A673 (cell line): ENCODE measurements at regions not wholly inside any gene's neighbourhood (a gene's known extent, or its start where the extent isn't known, plus 50 kb on each side); places are given as distances from the start of the nearest gene placed in this dataset.

Experiments
- BruUV-seq: library from RNA; stranded (reverse); fragments of 400-500 nt; replicated peaks from 2 replicates; lab custom pipeline; 2021; lab: Mats Ljungman, UMichigan
- CTCF ChIA-PET: fragments of 300-600 bp; sonication (Branson Sonifier 250); formaldehyde crosslinking; loops from one replicate; lab custom pipeline; 2022; ENCODE audit warnings: antibody characterized with exemption; lab: Charles Lee
- POLR2A ChIA-PET: fragments of 300-600 bp; sonication (Branson Sonifier 250); formaldehyde crosslinking; loops from one replicate; lab custom pipeline; 2022; ENCODE audit warnings: antibody characterized with exemption; ENCODE audit not compliant: low non-redundant PET; lab: Charles Lee
- DNase-seq: peaks from one replicate; pipeline ENCODE4 v3.0.0-alpha.2; 2015; ENCODE audit warnings: low spot score
- H3K27ac ChIP-seq: fragments of 200-600 bp; sonication (generic); 2 replicates; pipeline ENCODE4 v1.5.1; 2016; ENCODE audit warnings: mixed run types, low read depth, mild to moderate bottlenecking, mixed read lengths, antibody characterized with exemption, low read length; ENCODE audit not compliant: poor library complexity, severe bottlenecking
- H3K27me3 ChIP-seq: fragments of 200-600 bp; sonication (generic); replicated peaks from 2 replicates; pipeline ENCODE4 v1.6.1; 2017; ENCODE audit warnings: mixed run types, low read depth, mild to moderate bottlenecking, mixed read lengths, antibody characterized with exemption, low read length; ENCODE audit not compliant: insufficient read depth, poor library complexity
- H3K36me3 ChIP-seq: fragments of 200-600 bp; sonication (generic); 2 replicates; pipeline ENCODE4 v1.6.1; 2016; ENCODE audit warnings: mixed run types, mild to moderate bottlenecking, mixed read lengths, antibody characterized with exemption, low read length; ENCODE audit not compliant: insufficient read depth, poor library complexity, severe bottlenecking
- H3K4me1 ChIP-seq: fragments of 200-600 bp; sonication (generic); 2 replicates; pipeline ENCODE4 v1.6.1; 2017; ENCODE audit warnings: mixed run types, mild to moderate bottlenecking, mixed read lengths, antibody characterized with exemption, low read length; ENCODE audit not compliant: insufficient read depth, poor library complexity, severe bottlenecking
- H3K4me3 ChIP-seq: fragments of 200-600 bp; sonication (generic); 2 replicates; pipeline ENCODE4 v1.5.1; 2016; ENCODE audit warnings: low read depth, mixed run types, mild to moderate bottlenecking, mixed read lengths, low read length; ENCODE audit not compliant: poor library complexity, severe bottlenecking
- H3K9me3 ChIP-seq: fragments of 200-600 bp; sonication (generic); 2 replicates; pipeline ENCODE4 v1.6.1; 2016; ENCODE audit warnings: mixed run types, low read depth, mild to moderate bottlenecking, mixed read lengths, antibody characterized with exemption, low read length; ENCODE audit not compliant: poor library complexity, severe bottlenecking
- CTCF ChIP-seq: fragments of 300-800, 200-600 bp; sonication (generic); conservative IDR thresholded peaks from 2 replicates; pipeline ENCODE4 v1.5.1; 2017; ENCODE audit warnings: low read depth, mild to moderate bottlenecking, antibody characterized with exemption, low read length, moderate library complexity, mixed read lengths
- EZH2 ChIP-seq: fragments of 200-600 bp; sonication (generic); IDR thresholded peaks from 2 replicates; pipeline ENCODE4 v1.6.1; 2017; ENCODE audit warnings: borderline replicate concordance, low read depth, mild to moderate bottlenecking, mixed read lengths, antibody characterized with exemption, low read length; ENCODE audit not compliant: poor library complexity, severe bottlenecking
- intact Hi-C: fragments of 100-400 bp; cut with micrococcal nuclease; formaldehyde crosslinking; loops from one replicate; pipeline ENCODE4 v1.10.0; 2022; ENCODE audit not compliant: unreplicated experiment

- H3K4me1 ChIP-seq = peaks cover 14% of the 10 kb centered on the region
- DNase-seq = peak; percentile 93
- H3K36me3 ChIP-seq = no peaks in the 10 kb centered on the region
- TF ChIP-seq CTCF (no peak), EZH2 (no peak)
- H3K27ac ChIP-seq = peak overlapping the region; percentile 78
- POLR2A ChIA-PET = interaction anchor here (0.6 to 0.7 kb wide), 3 partner anchors 31 to 240 kb away, joined by 3 to 7 read pairs (median 3); no protein-coding TSS in a partner anchor
- CTCF ChIA-PET = no interaction called here
- no peaks in the 10 kb centered on the region for H3K9me3 ChIP-seq
- H3K27me3 ChIP-seq = no peaks in the 10 kb centered on the region
- H3K4me3 ChIP-seq = no peak overlapping the region
- no TSS peak for BruUV-seq
- intact Hi-C loops = no loop called here
Measured at GRCh38 chrX:44470816-44471215, 71.8 kb downstream of the FUNDC1 start.

DNA sequence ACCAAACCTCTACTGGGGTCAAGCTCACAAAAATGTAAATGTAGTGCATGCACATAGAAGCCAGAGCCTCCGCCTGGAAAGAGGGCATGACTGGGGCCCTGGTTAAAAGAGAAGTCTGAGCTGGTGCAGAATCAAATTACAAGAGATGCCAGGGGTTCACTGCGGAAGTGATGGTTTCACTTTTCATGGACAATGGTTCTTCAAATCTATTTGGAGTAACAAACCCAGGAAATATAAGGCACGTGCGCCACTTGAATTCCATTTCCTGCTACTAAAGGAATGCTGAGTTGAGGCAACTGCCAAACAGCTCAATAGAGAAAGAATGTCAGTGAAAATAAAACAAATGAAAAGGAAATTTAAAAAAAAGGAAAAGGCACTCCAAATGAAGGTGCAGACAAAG is 79.8 kb downstream of the FUNDC1 start:
- POLR2A ChIA-PET = no interaction called here
- peaks cover 17% of the 10 kb centered on the region for H3K4me1 ChIP-seq
- no peaks in the 10 kb centered on the region for H3K36me3 ChIP-seq
- peak overlapping the region; percentile 62 for H3K27ac ChIP-seq
- BruUV-seq = no TSS peak
- TF ChIP-seq CTCF = no peak
- no peak for TF ChIP-seq EZH2
- no peaks in the 10 kb centered on the region for H3K9me3 ChIP-seq
- CTCF ChIA-PET = no interaction called here
- intact Hi-C loops = no loop called here
- no peak overlapping the region for H3K4me3 ChIP-seq
- H3K27me3 ChIP-seq = no peaks in the 10 kb centered on the region
- DNase-seq = peak; percentile 91

GRCh38 chrX:44459501-44459900 is 83.2 kb downstream of the FUNDC1 start:
- TF ChIP-seq EZH2 = no peak
- TF ChIP-seq CTCF = no peak
- no TSS peak for BruUV-seq
- no peak overlapping the region for H3K4me3 ChIP-seq
- intact Hi-C loops = no loop called here
- H3K4me1 ChIP-seq = peaks cover 17% of the 10 kb centered on the region
- POLR2A ChIA-PET = no interaction called here
- no peaks in the 10 kb centered on the region for H3K9me3 ChIP-seq
- H3K27me3 ChIP-seq = no peaks in the 10 kb centered on the region
- CTCF ChIA-PET = no interaction called here
- DNase-seq = no peak
- H3K36me3 ChIP-seq = no peaks in the 10 kb centered on the region
- H3K27ac ChIP-seq = no peak overlapping the region
